Tibial artery (tissue), 4 donors: ENCODE measurements at regions not wholly inside any gene's neighbourhood (a gene's known extent, or its start where the extent isn't known, plus 50 kb on each side); places are given as distances from the start of the nearest gene placed in this dataset.

Source experiments
- DNase-seq, 2 donors: peaks; one replicate each; pipeline ENCODE4 v3.0.0-alpha.2; 2019
- H3K27ac ChIP-seq, 2 donors: fragments of 200-600 bp; sonication (generic) in 1 of 2; 1 replicate in 1 of 2; 2 replicates in 1 of 2; pipeline ENCODE4 v1.5.1; 2018 to 2019; ENCODE audit warnings: mild to moderate bottlenecking in 1 of 2
- H3K27me3 ChIP-seq, 2 donors: fragments of 200-600 bp; sonication (generic) in 1 of 2; one replicate each; pipeline versions ENCODE4 v1.5.1 to v1.6.0; 2016 to 2019
- H3K36me3 ChIP-seq, 3 donors: fragments of 200-600 bp; sonication (generic) in 2 of 3; one replicate each; pipeline ENCODE4 v1.5.1; 2016 to 2019; ENCODE audit warnings: mild to moderate bottlenecking in 2 of 3
- H3K4me1 ChIP-seq, 4 donors: fragments of 200-600 bp; sonication (generic) in 2 of 4; 1 replicate in 3 of 4; 2 replicates in 1 of 4; pipeline ENCODE4 v1.5.1; 2016 to 2019
- H3K4me3 ChIP-seq, 2 donors: fragments of 200-600 bp; sonication (generic) in 1 of 2; 1 replicate in 1 of 2; 2 replicates in 1 of 2; pipeline ENCODE4 v1.5.1; 2018 to 2019; ENCODE audit warnings: mild to moderate bottlenecking in 2 of 2
- H3K9me3 ChIP-seq, 3 donors: fragments of 200-600 bp; sonication (generic) in 1 of 3; one replicate each; pipeline ENCODE4 v1.5.1; 2016 to 2019
- intact Hi-C: fragments of 100-400 bp; cut with DNase I; formaldehyde crosslinking; loops from one replicate; pipeline ENCODE4 v1.15.0; 2023; ENCODE audit warnings: low total_unique reads
- TF ChIP-seq, protein P1 (sequence below), 2 experiments: fragments of 200-600 bp in 1 of 2; fragments of 450-650 bp in 1 of 2; IDR thresholded peaks; one replicate each; pipeline ENCODE4 v1.5.1; 2017 to 2019; ENCODE audit warnings: antibody characterized with exemption in 2 of 2, mild to moderate bottlenecking in 1 of 2, moderate library complexity in 1 of 2

DNA sequence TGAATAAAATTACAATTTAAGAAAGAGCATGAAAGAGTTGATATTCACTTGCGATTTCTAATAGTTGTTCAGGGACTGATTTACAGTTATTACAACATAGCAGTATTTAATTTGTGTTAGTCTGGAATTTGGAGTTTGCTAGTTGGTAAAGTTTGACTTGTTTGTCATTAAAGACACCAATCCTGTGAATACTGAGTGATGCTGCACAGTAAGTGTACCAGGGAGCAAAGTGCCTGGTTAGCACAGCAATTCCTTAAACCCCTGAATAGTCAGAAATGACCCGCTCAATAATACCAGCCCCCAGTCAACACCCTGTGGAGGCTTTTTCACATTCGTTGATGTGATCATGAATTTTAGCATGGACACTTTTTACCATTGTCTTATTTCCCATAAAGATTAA is 122.2 kb upstream of the GC start:
- intact Hi-C loops, result no loop called here
- no peaks in the 10 kb centered on the region for H3K9me3 ChIP-seq
- no peaks in the 10 kb centered on the region for H3K4me1 ChIP-seq
- H3K27me3 ChIP-seq, result no peaks in the 10 kb centered on the region
- TF ChIP-seq, protein P1, sequence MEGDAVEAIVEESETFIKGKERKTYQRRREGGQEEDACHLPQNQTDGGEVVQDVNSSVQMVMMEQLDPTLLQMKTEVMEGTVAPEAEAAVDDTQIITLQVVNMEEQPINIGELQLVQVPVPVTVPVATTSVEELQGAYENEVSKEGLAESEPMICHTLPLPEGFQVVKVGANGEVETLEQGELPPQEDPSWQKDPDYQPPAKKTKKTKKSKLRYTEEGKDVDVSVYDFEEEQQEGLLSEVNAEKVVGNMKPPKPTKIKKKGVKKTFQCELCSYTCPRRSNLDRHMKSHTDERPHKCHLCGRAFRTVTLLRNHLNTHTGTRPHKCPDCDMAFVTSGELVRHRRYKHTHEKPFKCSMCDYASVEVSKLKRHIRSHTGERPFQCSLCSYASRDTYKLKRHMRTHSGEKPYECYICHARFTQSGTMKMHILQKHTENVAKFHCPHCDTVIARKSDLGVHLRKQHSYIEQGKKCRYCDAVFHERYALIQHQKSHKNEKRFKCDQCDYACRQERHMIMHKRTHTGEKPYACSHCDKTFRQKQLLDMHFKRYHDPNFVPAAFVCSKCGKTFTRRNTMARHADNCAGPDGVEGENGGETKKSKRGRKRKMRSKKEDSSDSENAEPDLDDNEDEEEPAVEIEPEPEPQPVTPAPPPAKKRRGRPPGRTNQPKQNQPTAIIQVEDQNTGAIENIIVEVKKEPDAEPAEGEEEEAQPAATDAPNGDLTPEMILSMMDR (IDR thresholded peaks at IDR 0.05), result no peak
- no peak overlapping the region for H3K4me3 ChIP-seq
- no peak for DNase-seq
- H3K36me3 ChIP-seq, result no peaks in the 10 kb centered on the region
- H3K27ac ChIP-seq, result no peak overlapping the region

DNA sequence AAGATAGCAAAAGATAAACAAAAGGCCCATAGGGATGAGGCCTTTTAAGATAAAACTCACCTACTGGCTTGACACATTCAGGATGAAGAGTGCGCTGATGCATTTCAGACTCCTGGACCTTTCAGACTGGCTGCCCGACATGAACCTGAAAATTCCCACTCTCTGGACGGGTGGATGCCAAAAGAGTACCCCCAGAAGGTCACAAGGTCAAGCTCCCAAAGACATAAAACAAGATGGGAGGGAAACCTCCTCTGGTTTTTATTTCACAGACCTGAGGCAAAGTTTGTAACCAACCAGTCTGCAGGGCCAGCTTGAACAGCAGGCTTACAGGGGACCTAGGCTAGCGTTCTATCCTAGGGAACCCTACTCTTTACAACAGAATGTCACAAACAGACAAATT is 123.2 kb upstream of the GC start:
- no peak overlapping the region for H3K27ac ChIP-seq
- H3K4me3 ChIP-seq, result no peak overlapping the region
- intact Hi-C loops, result no loop called here
- no peaks in the 10 kb centered on the region for H3K9me3 ChIP-seq
- no peaks in the 10 kb centered on the region for H3K36me3 ChIP-seq
- H3K27me3 ChIP-seq, result no peaks in the 10 kb centered on the region
- TF ChIP-seq, protein P1 (IDR thresholded peaks at IDR 0.05), result no peak
- no peak for DNase-seq
- H3K4me1 ChIP-seq, result no peaks in the 10 kb centered on the region

DNA sequence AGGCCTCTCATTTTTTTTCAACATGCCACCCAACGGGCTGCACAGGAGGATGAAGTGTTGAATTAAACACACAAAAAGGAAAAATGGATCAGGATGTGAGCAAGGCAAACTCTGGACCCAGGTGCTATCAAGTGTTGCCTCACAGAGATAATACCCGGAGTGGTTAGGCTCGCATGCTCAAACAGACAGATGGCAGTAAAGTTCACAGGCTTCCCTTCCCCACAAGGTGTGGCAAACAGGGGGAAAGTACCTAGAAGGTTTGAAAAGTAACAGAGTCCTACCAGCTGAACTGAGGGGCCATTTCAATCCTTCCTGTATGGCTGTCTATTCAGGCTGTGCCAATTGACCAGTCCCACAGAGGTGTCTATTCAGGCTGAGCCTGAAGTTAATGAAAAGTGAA is 123.9 kb upstream of the GC start:
- TF ChIP-seq, protein P1 (IDR thresholded peaks at IDR 0.05), result no peak
- DNase-seq, result no peak
- Histone ChIP-seq H3K9me3 (no peaks in the 10 kb centered on the region), H3K27ac (no peak overlapping the region), H3K36me3 (no peaks in the 10 kb centered on the region), H3K4me1 (no peaks in the 10 kb centered on the region), H3K27me3 (no peaks in the 10 kb centered on the region), H3K4me3 (no peak overlapping the region)
- intact Hi-C loops, result no loop called here

DNA sequence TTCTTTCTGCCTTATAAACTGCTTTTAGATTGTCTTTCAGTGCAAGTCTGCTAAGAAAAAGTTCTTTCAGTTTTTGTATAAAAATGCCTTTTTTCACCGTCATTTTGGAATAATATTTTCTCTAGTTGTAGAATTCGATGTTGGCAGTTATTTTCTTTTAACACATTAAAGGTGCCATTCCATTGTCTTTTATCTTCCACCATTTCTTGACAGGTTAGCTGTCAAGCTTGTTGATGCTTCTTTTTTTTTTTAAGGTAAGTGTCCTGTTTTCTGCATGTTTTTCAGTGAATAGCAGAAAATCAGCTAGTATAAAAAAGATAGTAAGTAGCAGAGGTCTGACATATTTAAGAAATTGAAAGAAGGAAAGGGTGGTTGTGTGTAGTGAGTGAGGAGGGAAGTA is 118.5 kb upstream of the NPFFR2 start:
- TF ChIP-seq, protein P1 (IDR thresholded peaks at IDR 0.05), result no peak
- no peaks in the 10 kb centered on the region for H3K9me3 ChIP-seq
- intact Hi-C loops, result no loop called here
- H3K27me3 ChIP-seq, result no peaks in the 10 kb centered on the region
- H3K36me3 ChIP-seq, result no peaks in the 10 kb centered on the region
- no peak for DNase-seq
- no peak overlapping the region for H3K27ac ChIP-seq
- no peak overlapping the region for H3K4me3 ChIP-seq
- H3K4me1 ChIP-seq, result no peaks in the 10 kb centered on the region

DNA sequence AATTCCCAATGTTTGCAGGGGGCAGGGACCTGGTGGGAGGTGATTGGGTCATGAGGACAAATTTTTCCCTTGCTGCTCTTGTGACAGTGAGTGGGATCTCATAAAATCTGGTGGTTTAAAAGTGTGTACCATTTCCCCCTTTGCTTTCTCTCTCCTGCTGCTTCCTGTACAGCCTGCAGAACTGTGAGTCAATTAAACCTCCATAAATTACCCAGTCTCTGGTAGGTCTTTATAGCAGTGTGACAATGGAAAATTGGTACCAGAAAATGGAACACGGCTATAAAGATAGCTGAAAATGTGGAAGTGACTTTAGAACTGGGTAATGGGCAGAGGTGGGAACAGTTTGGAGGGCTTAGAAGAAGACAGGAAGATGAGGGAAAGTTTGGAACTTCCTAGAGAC is 108.7 kb upstream of the NPFFR2 start:
- TF ChIP-seq, protein P1 (IDR thresholded peaks at IDR 0.05), result no peak
- intact Hi-C loops, result no loop called here
- H3K27me3 ChIP-seq, result no peaks in the 10 kb centered on the region

DNA sequence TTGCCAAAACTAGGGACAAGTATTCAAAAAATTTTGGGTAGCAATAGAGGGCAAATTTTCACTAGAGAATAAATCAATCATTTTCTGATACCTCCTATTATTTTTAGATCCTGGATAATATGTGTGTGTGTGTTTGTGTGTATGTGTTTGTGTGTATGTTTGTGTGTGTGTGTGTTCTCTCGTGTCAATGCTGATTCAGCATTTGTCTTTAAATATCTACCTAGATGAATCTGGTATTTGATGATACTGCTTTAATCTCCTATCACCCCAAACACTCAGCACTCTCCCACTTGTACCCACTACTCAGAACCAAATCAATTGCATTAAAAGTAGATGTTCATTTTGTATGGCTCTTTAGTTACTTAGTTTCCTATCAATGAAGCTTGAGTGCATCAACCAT is 101.3 kb upstream of the NPFFR2 start:
- H3K27ac ChIP-seq, result no peak overlapping the region
- no peaks in the 10 kb centered on the region for H3K4me1 ChIP-seq
- no peak for DNase-seq
- H3K27me3 ChIP-seq, result no peaks in the 10 kb centered on the region
- intact Hi-C loops, result no loop called here
- H3K9me3 ChIP-seq, result no peaks in the 10 kb centered on the region
- TF ChIP-seq, protein P1 (IDR thresholded peaks at IDR 0.05), result no peak
- H3K4me3 ChIP-seq, result no peak overlapping the region
- no peaks in the 10 kb centered on the region for H3K36me3 ChIP-seq

More for the DNA sequence above, 108.7 kb upstream of the NPFFR2 start:
- H3K4me1 ChIP-seq, result no peaks in the 10 kb centered on the region
- no peak overlapping the region for H3K27ac ChIP-seq
- no peak overlapping the region for H3K4me3 ChIP-seq
- no peaks in the 10 kb centered on the region for H3K36me3 ChIP-seq
- H3K9me3 ChIP-seq, result peaks cover 0 to 3% (median 0%) of the 10 kb centered on the region in 3 donors
- DNase-seq, result no peak
